Fibroblast of skin of left quadriceps (primary cell): ENCODE measurements at regions not wholly inside any gene's neighbourhood (a gene's known extent, or its start where the extent isn't known, plus 50 kb on each side); places are given as distances from the start of the nearest gene placed in this dataset.

Source experiments
- DNase-seq, 2 experiments: peaks; one replicate each; pipeline ENCODE4 v3.0.0-alpha.2; 2013; ENCODE audit warnings: low read depth in 2 of 2

- DNase-seq = no peak
These were observed 70.2 kb upstream of the SMIM21 start for GRCh38 chr18:75497576-75498235.

DNA sequence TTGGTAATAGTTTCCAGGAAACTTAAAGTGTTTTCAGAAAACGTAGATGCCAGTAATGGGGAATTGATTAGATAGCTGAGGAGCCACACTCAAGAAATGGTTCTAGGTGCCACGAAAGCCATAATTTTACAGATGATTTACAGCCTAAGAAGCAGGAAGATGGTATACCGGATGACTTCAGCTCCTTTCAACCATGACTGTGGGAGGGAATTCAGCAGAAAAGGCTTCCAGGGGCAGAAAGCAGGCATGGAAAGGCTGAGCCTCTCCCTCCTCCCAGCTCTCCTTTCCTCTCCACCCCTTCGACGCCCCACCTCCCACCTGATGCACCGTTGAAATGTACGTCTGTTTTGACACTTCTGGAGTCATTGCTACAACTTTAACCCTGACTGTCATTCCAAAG lies 68.6 kb upstream of the SMIM21 start:
- no peak for DNase-seq

GRCh38 chr18:75492852-75493251 lies 65.3 kb upstream of the SMIM21 start:
- no peak for DNase-seq

GRCh38 chr18:75491361-75491760 lies 63.9 kb upstream of the SMIM21 start:
- DNase-seq = no peak

GRCh38 chr18:75489493-75490190 lies 62.1 kb upstream of the SMIM21 start:
- DNase-seq = peak; percentile 92 to 93

DNA sequence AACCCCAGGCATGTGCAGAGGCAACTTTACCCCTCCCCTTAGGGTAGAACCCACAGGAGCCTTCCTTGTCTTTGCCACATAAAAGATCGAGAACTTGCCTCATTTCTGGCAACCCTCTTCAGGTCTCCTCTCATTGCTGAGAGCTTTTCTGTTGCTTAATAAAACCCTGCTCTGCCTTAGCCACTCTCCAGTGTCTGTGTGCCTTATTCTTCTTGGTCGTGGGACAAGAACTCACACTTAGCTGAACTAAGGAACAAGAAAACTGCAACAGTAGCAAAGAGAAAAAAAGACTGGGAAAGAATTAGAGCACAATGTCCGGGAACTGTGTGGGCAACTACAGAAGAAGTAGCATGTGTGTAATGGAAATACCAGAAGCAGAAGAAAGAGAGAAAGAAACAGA lies 56.2 kb upstream of the SMIM21 start:
- no peak for DNase-seq

DNA sequence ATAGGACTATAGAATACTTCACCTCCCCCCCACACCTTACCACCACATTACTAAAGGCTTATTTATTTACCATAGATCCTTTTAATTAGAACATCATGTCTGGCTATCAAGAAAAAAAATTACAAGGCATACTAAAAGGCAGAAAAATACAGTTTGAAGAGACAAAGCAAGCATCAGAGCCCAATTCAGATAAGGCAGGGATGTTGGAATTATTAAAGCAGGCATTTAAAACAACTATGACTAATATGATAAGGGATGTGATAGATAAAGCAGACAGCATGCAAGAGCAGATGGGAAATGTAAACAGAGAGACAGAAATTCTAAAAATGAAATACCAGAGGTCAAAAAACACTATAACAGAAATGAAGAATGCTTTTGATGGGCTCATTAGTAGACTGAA lies 55.4 kb upstream of the SMIM21 start:
- no peak for DNase-seq

GRCh38 chr18:75480487-75480886 lies 53.0 kb upstream of the SMIM21 start:
- no peak for DNase-seq

DNA sequence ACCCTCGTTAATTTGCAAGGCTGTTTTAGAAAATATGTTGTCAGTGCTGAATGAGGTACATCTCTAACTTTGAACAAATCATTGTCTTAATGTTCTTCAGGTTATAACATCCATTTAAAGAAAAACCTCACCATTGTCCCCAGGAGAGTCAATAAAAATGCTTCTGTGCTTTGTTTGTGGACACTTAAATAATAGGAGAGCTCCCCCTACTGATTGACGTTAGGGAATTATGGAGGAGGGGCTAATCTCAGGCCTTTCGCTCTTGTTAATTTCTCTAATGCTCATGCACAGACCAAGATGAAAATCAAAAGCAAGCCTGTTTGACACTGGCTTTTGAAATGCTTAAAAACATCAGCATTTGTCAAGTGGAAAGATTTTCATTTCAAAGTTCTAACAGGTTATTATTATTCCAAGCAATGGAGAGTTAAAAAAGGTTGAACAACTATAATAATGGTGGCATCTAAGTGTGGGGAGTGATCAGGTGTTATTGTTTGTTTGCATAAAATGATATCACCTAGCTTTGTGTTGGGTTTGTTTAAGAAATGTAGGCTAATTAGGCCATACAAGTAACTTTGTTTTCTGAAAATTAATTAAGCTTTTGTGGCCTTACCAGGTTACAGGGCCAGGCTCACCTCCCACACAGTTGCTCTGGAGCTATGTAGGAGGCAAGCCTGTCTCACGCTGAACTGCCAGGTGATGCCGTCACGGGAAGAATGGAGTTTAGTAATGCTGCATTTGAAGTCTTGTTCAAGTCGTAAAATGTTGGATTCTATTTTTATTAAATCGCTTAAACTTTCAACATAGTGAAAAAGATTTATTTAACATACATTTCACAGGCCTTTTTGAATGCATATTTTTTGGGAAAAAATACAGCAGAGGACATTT lies 51.7 kb upstream of the SMIM21 start:
- no peak for DNase-seq

DNA sequence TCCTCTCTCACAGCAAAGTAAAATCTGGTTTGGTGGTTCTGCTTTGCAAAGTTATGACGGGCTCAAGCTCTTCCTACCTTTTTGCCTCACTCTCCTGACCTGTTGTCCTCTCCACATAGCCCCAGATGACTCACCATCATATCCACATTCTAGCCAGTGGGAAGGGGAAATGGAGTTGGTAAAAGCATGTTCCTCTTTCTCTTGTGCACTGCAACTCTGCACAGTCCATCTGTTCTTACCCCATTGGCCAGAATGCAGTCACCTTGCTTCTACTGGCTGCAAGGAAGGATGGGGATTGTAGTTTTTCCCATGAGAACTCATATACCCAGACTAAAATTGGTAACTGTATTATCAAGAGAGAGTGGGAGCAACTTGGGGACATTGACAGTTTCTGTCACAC lies 50.4 kb upstream of the SMIM21 start:
- DNase-seq = no peak
